ENCODE measurements at regions not wholly inside any gene's neighbourhood (a gene's known extent, or its start where the extent isn't known, plus 50 kb on each side); places are given as distances from the start of the nearest gene placed in this dataset.

DNA sequence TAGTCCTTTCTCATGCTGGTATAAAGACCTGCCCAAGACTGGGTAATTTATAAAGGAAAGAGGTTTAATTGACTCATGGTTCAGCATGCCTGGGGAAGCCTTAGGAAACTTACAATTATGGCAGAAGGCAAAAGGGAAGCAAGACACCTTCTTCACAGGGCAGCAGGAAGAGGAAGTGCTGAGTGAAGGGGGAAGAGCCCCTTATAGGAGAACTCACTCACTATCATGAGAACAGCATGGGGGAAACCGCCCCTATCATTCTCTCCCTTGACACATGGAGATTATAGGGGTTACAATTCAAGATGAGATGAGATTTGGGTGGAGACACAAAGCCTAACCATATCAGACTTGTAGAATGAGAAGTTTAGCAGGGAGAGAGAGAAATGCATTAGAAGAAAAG lies 373.3 kb upstream of the DIAPH2 start:
- no peak for TF ChIP-seq CTCF (conservative IDR thresholded peaks at IDR 0.05; ENCODE audit: low read depth)
- ChIA-PET POLR2A (ENCODE audit: low non-redundant PET) (no interaction called here), CTCF (no interaction called here)
- no peak for DNase-seq (ENCODE audit: low spot score)
- H3K27ac ChIP-seq, result no peak overlapping the region

GRCh38 chrX:96314985-96315384 lies 369.7 kb upstream of the DIAPH2 start:
- ChIA-PET CTCF (no interaction called here), POLR2A (ENCODE audit: low non-redundant PET) (no interaction called here)
- H3K27ac ChIP-seq, result no peak overlapping the region
- TF ChIP-seq CTCF (conservative IDR thresholded peaks at IDR 0.05; ENCODE audit: low read depth), result no peak
- peak; percentile 3 for DNase-seq (ENCODE audit: low spot score)

DNA sequence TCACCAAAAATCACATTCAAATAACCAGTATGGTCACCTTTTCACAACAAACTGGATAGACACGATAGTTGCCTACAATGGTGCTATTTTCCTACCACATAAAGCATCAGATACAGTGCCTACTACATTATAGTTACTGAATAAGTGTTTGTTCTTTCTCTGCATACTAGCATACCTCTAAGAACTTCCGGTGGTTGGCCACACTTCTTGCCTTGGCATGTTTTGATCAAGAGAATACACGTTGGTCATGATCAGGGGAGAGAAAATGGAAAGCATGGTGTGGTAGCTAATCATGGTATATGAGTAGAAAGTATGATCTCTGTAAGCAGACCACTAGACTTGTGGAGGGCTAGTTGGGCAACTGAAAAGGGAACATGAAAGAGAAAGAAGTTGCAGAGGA lies 322.8 kb upstream of the DIAPH2 start:
- no peak overlapping the region for H3K27ac ChIP-seq
- TF ChIP-seq CTCF (conservative IDR thresholded peaks at IDR 0.05; ENCODE audit: low read depth), result no peak
- DNase-seq (ENCODE audit: low spot score), result no peak
- CTCF ChIA-PET, result no interaction called here
- POLR2A ChIA-PET (ENCODE audit: low non-redundant PET), result no interaction called here

GRCh38 chrX:96372313-96373046 lies 312.2 kb upstream of the DIAPH2 start:
- CTCF ChIA-PET, result interaction anchor here (0.5 to 0.8 kb wide), 3 partner anchors 10 to 389 kb away, joined by 3 to 5 read pairs (median 3); no protein-coding TSS in a partner anchor

GRCh38 chrX:96373047-96373355 lies 311.6 kb upstream of the DIAPH2 start:
- no peak for DNase-seq (ENCODE audit: low spot score)
- TF ChIP-seq CTCF (conservative IDR thresholded peaks at IDR 0.05; ENCODE audit: low read depth), result no peak
- CTCF ChIA-PET, result interaction anchor here (0.7 to 0.8 kb wide), 2 partner anchors 344 to 389 kb away, joined by 3 to 5 read pairs; no protein-coding TSS in a partner anchor
- POLR2A ChIA-PET (ENCODE audit: low non-redundant PET), result no interaction called here
- H3K27ac ChIP-seq, result no peak overlapping the region

More at GRCh38 chrX:96372313-96373046, 312.2 kb upstream of the DIAPH2 start:
- DNase-seq (ENCODE audit: low spot score), result peak; percentile 0
- no peak; the same call in 1 of the 2 replicates for TF ChIP-seq CTCF (conservative IDR thresholded peaks at IDR 0.05; ENCODE audit: low read depth)
- no peak overlapping the region for H3K27ac ChIP-seq
- POLR2A ChIA-PET (ENCODE audit: low non-redundant PET), result no interaction called here

- ChIA-PET CTCF (no interaction called here), POLR2A (ENCODE audit: low non-redundant PET) (no interaction called here)
- no peak overlapping the region for H3K27ac ChIP-seq
- no peak for TF ChIP-seq CTCF (conservative IDR thresholded peaks at IDR 0.05; ENCODE audit: low read depth)
- no peak for DNase-seq (ENCODE audit: low spot score)
These were observed 308.4 kb upstream of the DIAPH2 start for GRCh38 chrX:96376266-96376665.
